HFF-Myc (cell line): ENCODE measurements at regions not wholly inside any gene's neighbourhood (a gene's known extent, or its start where the extent isn't known, plus 50 kb on each side); places are given as distances from the start of the nearest gene placed in this dataset.

Experiments
- DNase-seq: peaks from one replicate; pipeline ENCODE4 v3.0.0-alpha.2; 2011; ENCODE audit warnings: low read depth; ENCODE audit errors: extremely low read depth
- H3K4me3 ChIP-seq: replicated peaks from 2 replicates; pipeline ENCODE4 v1.5.1; 2011; ENCODE audit warnings: low read depth, mild to moderate bottlenecking, control low read depth, low read length
- CTCF ChIP-seq: IDR thresholded peaks from 2 replicates; pipeline ENCODE4 v1.5.1; 2012; ENCODE audit warnings: mild to moderate bottlenecking, low read depth, low read length, control low read depth; ENCODE audit errors: missing control alignments

- no peak for TF ChIP-seq CTCF
- H3K4me3 ChIP-seq = no peak overlapping the region
- DNase-seq = no peak
These were observed 112.3 kb upstream of the HES1 start for GRCh38 chr3:194023501-194024280.

- H3K4me3 ChIP-seq = no peak overlapping the region
- no peak for DNase-seq
- no peak for TF ChIP-seq CTCF
These were observed 110.8 kb upstream of the HES1 start for GRCh38 chr3:194025119-194025518.

- no peak overlapping the region for H3K4me3 ChIP-seq
- no peak for TF ChIP-seq CTCF
- no peak for DNase-seq
These were observed 110.0 kb upstream of the HES1 start for GRCh38 chr3:194025951-194026350.

GRCh38 chr3:194028434-194029004 lies 107.4 kb upstream of the HES1 start:
- no peak overlapping the region for H3K4me3 ChIP-seq
- no peak for TF ChIP-seq CTCF
- no peak for DNase-seq

- H3K4me3 ChIP-seq = no peak overlapping the region
- DNase-seq = no peak
- TF ChIP-seq CTCF = no peak
These were observed 106.1 kb upstream of the HES1 start for GRCh38 chr3:194029846-194030245.

GRCh38 chr3:194030372-194030771 lies 105.6 kb upstream of the HES1 start:
- TF ChIP-seq CTCF = no peak
- H3K4me3 ChIP-seq = no peak overlapping the region
- no peak for DNase-seq
